Activated naive CD4-positive, alpha-beta T cell treated with anti-CD3 and anti-CD28 coated beads for 36 hours (primary cell): ENCODE measurements at regions not wholly inside any gene's neighbourhood (a gene's known extent, or its start where the extent isn't known, plus 50 kb on each side); places are given as distances from the start of the nearest gene placed in this dataset.

ENCODE experiments used
- CTCF ChIA-PET: fragments of 350-600 bp; sonication (Branson Sonifier 250); formaldehyde crosslinking; loops from one replicate; lab custom pipeline; 2021; ENCODE audit warnings: antibody characterized with exemption; lab: Charles Lee
- DNase-seq: peaks from one replicate; pipeline ENCODE4 v3.0.0-alpha.2; 2020
- H3K27ac Mint-ChIP-seq: one replicate; pipeline ENCODE4 v1.8.0; 2021; ENCODE audit warnings: mild to moderate bottlenecking, mixed read lengths
- H3K27me3 Mint-ChIP-seq: one replicate; pipeline ENCODE4 v1.8.0; 2021; ENCODE audit warnings: low read depth, mixed read lengths
- H3K36me3 Mint-ChIP-seq: one replicate; pipeline ENCODE4 v1.8.0; 2021; ENCODE audit warnings: low read depth, mixed read lengths
- H3K4me1 Mint-ChIP-seq: one replicate; pipeline ENCODE4 v1.8.0; 2021; ENCODE audit warnings: low read depth, mixed read lengths
- H3K4me3 Mint-ChIP-seq: one replicate; pipeline ENCODE4 v1.8.0; 2021; ENCODE audit warnings: mild to moderate bottlenecking, moderate library complexity, mixed read lengths
- H3K9me3 Mint-ChIP-seq: one replicate; pipeline ENCODE4 v1.8.0; 2021; ENCODE audit warnings: mixed read lengths
- intact Hi-C: fragments of 100-400 bp; cut with micrococcal nuclease; formaldehyde crosslinking; loops from one replicate; pipeline ENCODE4 v1.15.1; 2023

GRCh38 chr6:169157197-169158148 lies 96.2 kb downstream of the THBS2 start:
- no peaks in the 10 kb centered on the region for H3K4me1 Mint-ChIP-seq
- no peak overlapping the region for H3K27ac Mint-ChIP-seq
- CTCF ChIA-PET = no interaction called here
- H3K9me3 Mint-ChIP-seq = no peaks in the 10 kb centered on the region
- no peak for DNase-seq
- intact Hi-C loops = no loop called here
- H3K27me3 Mint-ChIP-seq = peaks cover 7% of the 10 kb centered on the region
- no peaks in the 10 kb centered on the region for H3K36me3 Mint-ChIP-seq
- H3K4me3 Mint-ChIP-seq = no peak overlapping the region

GRCh38 chr6:169156793-169157147 lies 96.9 kb downstream of the THBS2 start:
- no peaks in the 10 kb centered on the region for H3K4me1 Mint-ChIP-seq
- no peaks in the 10 kb centered on the region for H3K9me3 Mint-ChIP-seq
- H3K36me3 Mint-ChIP-seq = no peaks in the 10 kb centered on the region
- CTCF ChIA-PET = no interaction called here
- H3K27me3 Mint-ChIP-seq = peaks cover 7% of the 10 kb centered on the region
- no peak overlapping the region for H3K27ac Mint-ChIP-seq
- no peak overlapping the region for H3K4me3 Mint-ChIP-seq
- no peak for DNase-seq
- intact Hi-C loops = no loop called here

- CTCF ChIA-PET = no interaction called here
- H3K27ac Mint-ChIP-seq = no peak overlapping the region
- H3K27me3 Mint-ChIP-seq = peaks cover 10% of the 10 kb centered on the region
- no peaks in the 10 kb centered on the region for H3K4me1 Mint-ChIP-seq
- intact Hi-C loops = no loop called here
- H3K4me3 Mint-ChIP-seq = no peak overlapping the region
- DNase-seq = no peak
- H3K9me3 Mint-ChIP-seq = no peaks in the 10 kb centered on the region
- no peaks in the 10 kb centered on the region for H3K36me3 Mint-ChIP-seq
Measured at GRCh38 chr6:169156108-169156792, 97.4 kb downstream of the THBS2 start.

GRCh38 chr6:169155481-169155880 lies 98.2 kb downstream of the THBS2 start:
- Mint-ChIP-seq H3K27me3 (peaks cover 10% of the 10 kb centered on the region), H3K36me3 (no peaks in the 10 kb centered on the region), H3K27ac (no peak overlapping the region), H3K9me3 (peaks cover 1% of the 10 kb centered on the region), H3K4me3 (no peak overlapping the region), H3K4me1 (no peaks in the 10 kb centered on the region)
- CTCF ChIA-PET = no interaction called here
- no peak for DNase-seq
- intact Hi-C loops = no loop called here

- H3K27me3 Mint-ChIP-seq = peaks cover 10% of the 10 kb centered on the region
Measured at GRCh38 chr6:169153401-169153800, 100.2 kb downstream of the THBS2 start.

GRCh38 chr6:169146521-169146920 lies 107.1 kb downstream of the THBS2 start:
- no peak for DNase-seq
- Mint-ChIP-seq H3K36me3 (no peaks in the 10 kb centered on the region), H3K9me3 (peaks cover 13% of the 10 kb centered on the region), H3K27me3 (peaks cover 20% of the 10 kb centered on the region), H3K4me3 (no peak overlapping the region), H3K4me1 (no peaks in the 10 kb centered on the region), H3K27ac (no peak overlapping the region)
- CTCF ChIA-PET = no interaction called here
- intact Hi-C loops = no loop called here

More at GRCh38 chr6:169153401-169153800, 100.2 kb downstream of the THBS2 start:
- no peak overlapping the region for H3K27ac Mint-ChIP-seq
- H3K9me3 Mint-ChIP-seq = peaks cover 7% of the 10 kb centered on the region
- intact Hi-C loops = no loop called here
- no peaks in the 10 kb centered on the region for H3K4me1 Mint-ChIP-seq
- no peak overlapping the region for H3K4me3 Mint-ChIP-seq
- CTCF ChIA-PET = no interaction called here
- H3K36me3 Mint-ChIP-seq = no peaks in the 10 kb centered on the region
- no peak for DNase-seq

GRCh38 chr6:169145991-169146501 lies 107.6 kb downstream of the THBS2 start:
- no peaks in the 10 kb centered on the region for H3K4me1 Mint-ChIP-seq
- no peak for DNase-seq
- H3K27ac Mint-ChIP-seq = no peak overlapping the region
- intact Hi-C loops = no loop called here
- peaks cover 18% of the 10 kb centered on the region for H3K27me3 Mint-ChIP-seq
- no peaks in the 10 kb centered on the region for H3K36me3 Mint-ChIP-seq
- CTCF ChIA-PET = no interaction called here
- H3K4me3 Mint-ChIP-seq = no peak overlapping the region
- peaks cover 13% of the 10 kb centered on the region for H3K9me3 Mint-ChIP-seq

GRCh38 chr6:169145496-169145895 lies 108.2 kb downstream of the THBS2 start:
- Mint-ChIP-seq H3K4me3 (no peak overlapping the region), H3K36me3 (no peaks in the 10 kb centered on the region), H3K27ac (no peak overlapping the region)

GRCh38 chr6:169144356-169144755 lies 109.3 kb downstream of the THBS2 start:
- no peaks in the 10 kb centered on the region for H3K4me1 Mint-ChIP-seq
- intact Hi-C loops = no loop called here
- DNase-seq = no peak
- no peak overlapping the region for H3K27ac Mint-ChIP-seq
- H3K4me3 Mint-ChIP-seq = no peak overlapping the region
- CTCF ChIA-PET = interaction anchor here (0.7 kb wide), 1 partner anchor 311 kb away, joined by 3 read pairs; no protein-coding TSS in a partner anchor
- peaks cover 8% of the 10 kb centered on the region for H3K9me3 Mint-ChIP-seq
- no peaks in the 10 kb centered on the region for H3K36me3 Mint-ChIP-seq
- H3K27me3 Mint-ChIP-seq = peaks cover 19% of the 10 kb centered on the region

More at GRCh38 chr6:169145496-169145895, 108.2 kb downstream of the THBS2 start:
- intact Hi-C loops = no loop called here
- Mint-ChIP-seq H3K4me1 (no peaks in the 10 kb centered on the region), H3K9me3 (peaks cover 11% of the 10 kb centered on the region), H3K27me3 (peaks cover 19% of the 10 kb centered on the region)
- DNase-seq = no peak
- CTCF ChIA-PET = no interaction called here

GRCh38 chr6:169142538-169142844 lies 111.2 kb downstream of the THBS2 start:
- intact Hi-C loops = no loop called here
- CTCF ChIA-PET = no interaction called here
- DNase-seq = no peak
- Mint-ChIP-seq H3K27ac (no peak overlapping the region), H3K27me3 (peaks cover 16% of the 10 kb centered on the region), H3K9me3 (peaks cover 4% of the 10 kb centered on the region), H3K4me1 (no peaks in the 10 kb centered on the region), H3K4me3 (no peak overlapping the region), H3K36me3 (no peaks in the 10 kb centered on the region)

GRCh38 chr6:169141671-169142537 lies 111.7 kb downstream of the THBS2 start:
- Mint-ChIP-seq H3K9me3 (peaks cover 3% of the 10 kb centered on the region), H3K4me1 (no peaks in the 10 kb centered on the region), H3K27me3 (peaks cover 16% of the 10 kb centered on the region), H3K27ac (no peak overlapping the region), H3K36me3 (no peaks in the 10 kb centered on the region), H3K4me3 (no peak overlapping the region)
- DNase-seq = no peak
- CTCF ChIA-PET = no interaction called here
- intact Hi-C loops = no loop called here

GRCh38 chr6:169140986-169141495 lies 112.6 kb downstream of the THBS2 start:
- DNase-seq = no peak
- H3K9me3 Mint-ChIP-seq = peaks cover 1% of the 10 kb centered on the region
- no peak overlapping the region for H3K27ac Mint-ChIP-seq
- H3K27me3 Mint-ChIP-seq = peaks cover 12% of the 10 kb centered on the region
- CTCF ChIA-PET = no interaction called here
- no peaks in the 10 kb centered on the region for H3K4me1 Mint-ChIP-seq
- H3K4me3 Mint-ChIP-seq = no peak overlapping the region
- intact Hi-C loops = no loop called here
- H3K36me3 Mint-ChIP-seq = no peaks in the 10 kb centered on the region
